ENCODE measurements at regions not wholly inside any gene's neighbourhood (a gene's known extent, or its start where the extent isn't known, plus 50 kb on each side); places are given as distances from the start of the nearest gene placed in this dataset.

DNA sequence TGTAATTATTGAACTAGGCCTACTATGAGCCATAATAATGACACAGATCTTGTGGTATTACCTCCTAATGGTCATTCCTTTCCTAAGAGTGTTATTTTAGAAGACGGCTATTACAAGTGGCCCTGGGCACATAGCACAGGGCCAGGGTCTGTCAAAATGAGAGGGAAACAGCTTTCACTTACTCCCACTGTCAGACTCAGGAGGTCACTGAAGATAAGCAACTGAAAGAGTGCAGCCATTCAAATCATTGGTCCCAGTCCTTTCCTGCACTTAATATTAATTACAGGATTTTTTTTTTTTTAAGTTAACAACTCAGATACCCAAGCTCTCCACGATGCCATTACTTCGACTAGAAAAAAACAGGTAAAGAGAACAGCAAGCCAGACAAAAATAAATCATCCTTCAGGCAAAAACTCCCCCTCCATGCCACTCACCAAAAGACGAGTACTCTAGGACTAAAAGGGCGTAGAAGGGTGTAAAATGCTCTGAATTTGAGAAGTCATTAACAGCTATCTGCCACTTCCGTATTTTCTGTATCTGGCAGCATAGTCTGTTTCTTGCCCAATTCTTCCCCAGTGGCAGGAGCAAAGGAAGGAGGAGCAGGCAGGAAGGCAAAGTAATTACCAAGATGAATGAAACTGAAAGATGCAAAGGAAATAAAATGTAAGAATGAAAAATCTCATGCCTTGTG lies 87.4 kb downstream of the ZNF608 start:
- TF ChIP-seq POLR2A (IDR thresholded peaks at IDR 0.05; ENCODE audit: borderline replicate concordance, extremely low read depth, insufficient read depth, insufficient read length) = no peak
- TF ChIP-seq, protein P1, sequence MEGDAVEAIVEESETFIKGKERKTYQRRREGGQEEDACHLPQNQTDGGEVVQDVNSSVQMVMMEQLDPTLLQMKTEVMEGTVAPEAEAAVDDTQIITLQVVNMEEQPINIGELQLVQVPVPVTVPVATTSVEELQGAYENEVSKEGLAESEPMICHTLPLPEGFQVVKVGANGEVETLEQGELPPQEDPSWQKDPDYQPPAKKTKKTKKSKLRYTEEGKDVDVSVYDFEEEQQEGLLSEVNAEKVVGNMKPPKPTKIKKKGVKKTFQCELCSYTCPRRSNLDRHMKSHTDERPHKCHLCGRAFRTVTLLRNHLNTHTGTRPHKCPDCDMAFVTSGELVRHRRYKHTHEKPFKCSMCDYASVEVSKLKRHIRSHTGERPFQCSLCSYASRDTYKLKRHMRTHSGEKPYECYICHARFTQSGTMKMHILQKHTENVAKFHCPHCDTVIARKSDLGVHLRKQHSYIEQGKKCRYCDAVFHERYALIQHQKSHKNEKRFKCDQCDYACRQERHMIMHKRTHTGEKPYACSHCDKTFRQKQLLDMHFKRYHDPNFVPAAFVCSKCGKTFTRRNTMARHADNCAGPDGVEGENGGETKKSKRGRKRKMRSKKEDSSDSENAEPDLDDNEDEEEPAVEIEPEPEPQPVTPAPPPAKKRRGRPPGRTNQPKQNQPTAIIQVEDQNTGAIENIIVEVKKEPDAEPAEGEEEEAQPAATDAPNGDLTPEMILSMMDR (IDR thresholded peaks at IDR 0.05 in 2 of 3, conservative IDR thresholded peaks at IDR 0.05 in 1 of 3; ENCODE audit: borderline replicate concordance in 1 of 3, insufficient read depth in 1 of 3, low read depth in 2 of 3, low read length in 2 of 3) = no peak
- TF ChIP-seq, protein P2, sequence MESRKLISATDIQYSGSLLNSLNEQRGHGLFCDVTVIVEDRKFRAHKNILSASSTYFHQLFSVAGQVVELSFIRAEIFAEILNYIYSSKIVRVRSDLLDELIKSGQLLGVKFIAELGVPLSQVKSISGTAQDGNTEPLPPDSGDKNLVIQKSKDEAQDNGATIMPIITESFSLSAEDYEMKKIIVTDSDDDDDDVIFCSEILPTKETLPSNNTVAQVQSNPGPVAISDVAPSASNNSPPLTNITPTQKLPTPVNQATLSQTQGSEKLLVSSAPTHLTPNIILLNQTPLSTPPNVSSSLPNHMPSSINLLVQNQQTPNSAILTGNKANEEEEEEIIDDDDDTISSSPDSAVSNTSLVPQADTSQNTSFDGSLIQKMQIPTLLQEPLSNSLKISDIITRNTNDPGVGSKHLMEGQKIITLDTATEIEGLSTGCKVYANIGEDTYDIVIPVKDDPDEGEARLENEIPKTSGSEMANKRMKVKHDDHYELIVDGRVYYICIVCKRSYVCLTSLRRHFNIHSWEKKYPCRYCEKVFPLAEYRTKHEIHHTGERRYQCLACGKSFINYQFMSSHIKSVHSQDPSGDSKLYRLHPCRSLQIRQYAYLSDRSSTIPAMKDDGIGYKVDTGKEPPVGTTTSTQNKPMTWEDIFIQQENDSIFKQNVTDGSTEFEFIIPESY (IDR thresholded peaks at IDR 0.05; ENCODE audit: extremely low read depth, insufficient replicate concordance, low read length) = no peak
- Histone ChIP-seq H3K4me2 (ENCODE audit: low read length) (no peak overlapping the region), H3K79me2 (ENCODE audit: insufficient read depth, low read length) (no peaks in the 10 kb centered on the region), H3K4me3 (replicated peaks in 1 of 2; ENCODE audit: low read depth in 1 of 2, low read length in 2 of 2) (no peak overlapping the region), H3K27me3 (ENCODE audit: insufficient read depth, low read length) (no peaks in the 10 kb centered on the region), H3K9me2 (ENCODE audit: insufficient read depth) (no peaks in the 10 kb centered on the region), H4K20me1 (ENCODE audit: insufficient read depth) (no peaks in the 10 kb centered on the region), H3K27ac (ENCODE audit: low read depth, low read length) (no peak overlapping the region), H2AFZ (ENCODE audit: low read depth, low read length, poor library complexity, severe bottlenecking) (no peak overlapping the region), H3K9me3 (ENCODE audit: control insufficient read depth in 1 of 2, insufficient read depth in 1 of 2, low read depth in 1 of 2, low read length in 2 of 2) (no peaks in the 10 kb centered on the region), H3K36me3 (ENCODE audit: control insufficient read depth in 1 of 2, insufficient read depth in 2 of 2, low read length in 2 of 2) (no peaks in the 10 kb centered on the region), H3K4me1 (ENCODE audit: control insufficient read depth in 1 of 2, insufficient read depth in 2 of 2, low read length in 2 of 2) (peaks cover 84 to 92% of the 10 kb centered on the region in 2 experiments), H3K9ac (ENCODE audit: low read length) (no peak overlapping the region)
- DNase-seq (ENCODE audit: low read depth, low spot score) (no peak), ATAC-seq (no peak)
- intact Hi-C loops (cut with micrococcal nuclease) = no loop called here
- ChIA-PET RAD21 (ENCODE audit: low non-redundant PET in 1 of 2, low total read pairs in 2 of 2, uncharacterized antibody in 2 of 2, unreplicated experiment in 2 of 2) (no interaction called here), CTCF (no interaction called here), POLR2A (interaction anchor here (1.2 kb wide), 1 partner anchor 90 kb away, joined by 3 read pairs; no protein-coding TSS in a partner anchor)
- no TSS peak for BruUV-seq (replicated peaks)

All from HCT116 (cell line).